Iris pigment epithelial cell (primary cell): ENCODE measurements at regions not wholly inside any gene's neighbourhood (a gene's known extent, or its start where the extent isn't known, plus 50 kb on each side); places are given as distances from the start of the nearest gene placed in this dataset.
"Not testable (repeated sequence)": the region's sequence is repeated elsewhere in the genome, so short reads cannot be mapped to it uniquely, and the experiment has no call there.

ENCODE experiments used
- DNase-seq: peaks from one replicate; pipeline ENCODE4 v3.0.0-alpha.2; 2011; ENCODE audit warnings: low read depth

GRCh38 chr7:24395512-24395911 is 111.5 kb downstream of the NPY start:
- no peak for DNase-seq

GRCh38 chr7:24396387-24396786 is 112.4 kb downstream of the NPY start:
- not testable (repeated sequence) for DNase-seq

- DNase-seq, result peak; percentile 43
Observed at GRCh38 chr7:24401628-24402593, 117.9 kb downstream of the NPY start.

- no peak for DNase-seq
Observed at GRCh38 chr7:24402655-24403054, 118.7 kb downstream of the NPY start.

- no peak for DNase-seq
Observed at GRCh38 chr7:24403557-24403956, 119.6 kb downstream of the NPY start.

- DNase-seq, result no peak
Observed at GRCh38 chr7:24404315-24404714, 120.3 kb downstream of the NPY start.

- no peak for DNase-seq
Observed at GRCh38 chr7:24405002-24405401, 121.0 kb downstream of the NPY start.

- no peak for DNase-seq
Observed at GRCh38 chr7:24406053-24406788, 122.2 kb downstream of the NPY start.

GRCh38 chr7:24406789-24407299 is 122.9 kb downstream of the NPY start:
- DNase-seq, result no peak

- DNase-seq, result no peak
Observed at GRCh38 chr7:24407965-24408364, 124.0 kb downstream of the NPY start.

- DNase-seq, result no peak
Observed at GRCh38 chr7:24408798-24409430, 124.9 kb downstream of the NPY start.

- DNase-seq, result no peak
Observed at GRCh38 chr7:24409431-24410024, 125.5 kb downstream of the NPY start.

GRCh38 chr7:24411226-24411625 is 127.2 kb downstream of the NPY start:
- no peak for DNase-seq

GRCh38 chr7:24417526-24418120 is 133.6 kb downstream of the NPY start:
- no peak for DNase-seq

- peak; percentile 18 for DNase-seq
Observed at GRCh38 chr7:24419077-24419476, 135.1 kb downstream of the NPY start.

- DNase-seq, result no peak
Observed at GRCh38 chr7:24419511-24419910, 135.5 kb downstream of the NPY start.

- DNase-seq, result no peak
Observed at GRCh38 chr7:24422441-24423010, 138.5 kb downstream of the NPY start.

GRCh38 chr7:24425664-24426063 is 141.7 kb downstream of the NPY start:
- DNase-seq, result no peak

- no peak for DNase-seq
Observed at GRCh38 chr7:24427048-24427447, 143.1 kb downstream of the NPY start.

- no peak for DNase-seq
Observed at GRCh38 chr7:24428676-24429075, 144.6 kb upstream of the PALS2 start.

GRCh38 chr7:24432677-24433076 is 140.6 kb upstream of the PALS2 start:
- DNase-seq, result no peak
